GM04503 (cell line): ENCODE measurements at regions not wholly inside any gene's neighbourhood (a gene's known extent, or its start where the extent isn't known, plus 50 kb on each side); places are given as distances from the start of the nearest gene placed in this dataset.

Experiments
- DNase-seq: peaks from one replicate; pipeline ENCODE4 v3.0.0-alpha.2; 2012; ENCODE audit warnings: low read depth

GRCh38 chr14:94953541-94954260, 183.8 kb upstream of the GSC start:
- DNase-seq: no peak

GRCh38 chr14:94952097-94952496, 182.2 kb upstream of the GSC start:
- DNase-seq: no peak

- no peak for DNase-seq
Measured at GRCh38 chr14:94946244-94946643, 176.3 kb upstream of the GSC start.

GRCh38 chr14:94945615-94946014, 175.7 kb upstream of the GSC start:
- DNase-seq: no peak

GRCh38 chr14:94944636-94945258, 174.8 kb upstream of the GSC start:
- no peak for DNase-seq

- no peak for DNase-seq
Measured at GRCh38 chr14:94942601-94943000, 172.7 kb upstream of the GSC start.

GRCh38 chr14:94941311-94941710, 171.4 kb upstream of the GSC start:
- DNase-seq: no peak

GRCh38 chr14:94940263-94940993, 170.5 kb upstream of the GSC start:
- DNase-seq: no peak

- no peak for DNase-seq
Measured at GRCh38 chr14:94938016-94938415, 168.1 kb upstream of the GSC start.

- no peak for DNase-seq
Measured at GRCh38 chr14:94936901-94937685, 167.2 kb upstream of the GSC start.

GRCh38 chr14:94936401-94936892, 166.5 kb upstream of the GSC start:
- DNase-seq: peak; percentile 15

- no peak for DNase-seq
Measured at GRCh38 chr14:94935706-94936300, 165.9 kb upstream of the GSC start.

- no peak for DNase-seq
Measured at GRCh38 chr14:94934276-94934810, 164.4 kb upstream of the GSC start.

- peak; percentile 44 for DNase-seq
Measured at GRCh38 chr14:94933486-94933885, 163.6 kb upstream of the GSC start.

GRCh38 chr14:94932589-94932988, 162.7 kb upstream of the GSC start:
- no peak for DNase-seq

- no peak for DNase-seq
Measured at GRCh38 chr14:94930690-94931089, 160.8 kb upstream of the GSC start.

GRCh38 chr14:94929354-94929753, 159.4 kb upstream of the GSC start:
- DNase-seq: no peak

GRCh38 chr14:94926176-94926575, 156.3 kb upstream of the GSC start:
- DNase-seq: no peak

- no peak for DNase-seq
Measured at GRCh38 chr14:94925416-94926173, 155.7 kb upstream of the GSC start.

GRCh38 chr14:94924189-94924588, 154.3 kb upstream of the GSC start:
- no peak for DNase-seq

- no peak for DNase-seq
Measured at GRCh38 chr14:94923786-94924185, 153.9 kb upstream of the GSC start.
